H9 (cell line): ENCODE measurements at regions not wholly inside any gene's neighbourhood (a gene's known extent, or its start where the extent isn't known, plus 50 kb on each side); places are given as distances from the start of the nearest gene placed in this dataset.
A peak's percentile ranks its signal among the peaks of the same experiment; 100 is the strongest.

Source experiments
- DNase-seq: peaks from one replicate; pipeline ENCODE4 v3.0.0-alpha.2; 2017
- H2AFZ ChIP-seq: one replicate; pipeline ENCODE4 v1.6.1; 2013; ENCODE audit warnings: mild to moderate bottlenecking, low read length, control low read depth, moderate library complexity
- H2AK5ac ChIP-seq: 2 replicates; pipeline ENCODE4 v1.6.1; 2013; ENCODE audit warnings: low read length, control low read depth, mixed read lengths; ENCODE audit not compliant: insufficient read length
- H2BK120ac ChIP-seq: one replicate; pipeline ENCODE4 v1.6.1; 2013; ENCODE audit warnings: low read depth, mild to moderate bottlenecking, low read length, control low read depth, inconsistent platforms; ENCODE audit not compliant: poor library complexity, severe bottlenecking
- H2BK12ac ChIP-seq: 2 replicates; pipeline ENCODE4 v1.6.1; 2013; ENCODE audit warnings: low read length, control low read depth, mixed read lengths, low read depth; ENCODE audit not compliant: insufficient read length
- H2BK15ac ChIP-seq: 2 replicates; pipeline ENCODE4 v1.6.1; 2013; ENCODE audit warnings: low read depth, low read length, control low read depth
- H2BK20ac ChIP-seq: one replicate; pipeline ENCODE4 v1.6.1; 2013; ENCODE audit warnings: low read depth, mild to moderate bottlenecking, low read length, control low read depth, inconsistent platforms; ENCODE audit not compliant: poor library complexity, severe bottlenecking
- H2BK5ac ChIP-seq: 2 replicates; pipeline ENCODE4 v1.6.1; 2013; ENCODE audit warnings: low read length, control low read depth, mixed read lengths; ENCODE audit not compliant: insufficient read length
- H3K14ac ChIP-seq: 2 replicates; pipeline ENCODE4 v1.6.1; 2013; ENCODE audit warnings: low read length, control low read depth; ENCODE audit not compliant: insufficient read depth
- H3K18ac ChIP-seq: 2 replicates; pipeline ENCODE4 v1.6.1; 2013; ENCODE audit warnings: low read depth, mild to moderate bottlenecking, mixed read lengths, low read length, control low read depth; ENCODE audit not compliant: insufficient read length
- H3K23ac ChIP-seq: 2 replicates; pipeline ENCODE4 v1.6.1; 2013; ENCODE audit warnings: low read length, control low read depth, mixed read lengths, low read depth; ENCODE audit not compliant: insufficient read length
- H3K23me2 ChIP-seq: 2 replicates; pipeline ENCODE4 v1.6.1; 2013; ENCODE audit warnings: low read depth, mild to moderate bottlenecking, mixed read lengths, low read length, control low read depth; ENCODE audit not compliant: insufficient read length, poor library complexity, severe bottlenecking
- H3K27ac ChIP-seq: 2 replicates; pipeline ENCODE4 v1.5.1; 2013; ENCODE audit warnings: low read length, control low read depth, mixed read lengths, low read depth; ENCODE audit not compliant: insufficient read length
- H3K27me3 ChIP-seq: 2 replicates; pipeline ENCODE4 v1.6.1; 2013; ENCODE audit warnings: low read length, control low read depth, inconsistent platforms; ENCODE audit not compliant: insufficient read depth
- H3K4ac ChIP-seq: 2 replicates; pipeline ENCODE4 v1.6.1; 2013; ENCODE audit warnings: low read depth, mild to moderate bottlenecking, control low read depth, inconsistent platforms, low read length, moderate library complexity
- H3K4me1 ChIP-seq: 2 replicates; pipeline ENCODE4 v1.6.1; 2013; ENCODE audit warnings: low read length, control low read depth, inconsistent platforms; ENCODE audit not compliant: insufficient read depth
- H3K4me2 ChIP-seq: 2 replicates; pipeline ENCODE4 v1.6.1; 2013; ENCODE audit warnings: low read length, control low read depth, mixed read lengths; ENCODE audit not compliant: insufficient read length, insufficient read depth
- H3K56ac ChIP-seq: 2 replicates; pipeline ENCODE4 v1.6.1; 2013; ENCODE audit warnings: low read depth, mild to moderate bottlenecking, mixed read lengths, low read length, control low read depth; ENCODE audit not compliant: insufficient read length
- H3K79me1 ChIP-seq: 2 replicates; pipeline ENCODE4 v1.6.1; 2013; ENCODE audit warnings: low read depth, mild to moderate bottlenecking, moderate library complexity, low read length, control low read depth, inconsistent platforms; ENCODE audit not compliant: insufficient read depth, poor library complexity, severe bottlenecking
- H3K79me2 ChIP-seq: 2 replicates; pipeline ENCODE4 v1.6.1; 2013; ENCODE audit warnings: low read length, control low read depth, inconsistent platforms; ENCODE audit not compliant: insufficient read depth
- H3K9ac ChIP-seq: 2 replicates; pipeline ENCODE4 v1.6.1; 2013; ENCODE audit warnings: low read length, control low read depth, mixed read lengths; ENCODE audit not compliant: insufficient read length; ENCODE audit errors: extremely low read depth
- H3K9me3 ChIP-seq: one replicate; pipeline ENCODE4 v1.6.1; 2013; ENCODE audit warnings: low read depth, low read length, inconsistent platforms; ENCODE audit not compliant: control insufficient read depth
- H3T11ph ChIP-seq: one replicate; pipeline ENCODE4 v1.6.1; 2013; ENCODE audit warnings: mild to moderate bottlenecking, low read length, control low read depth, inconsistent platforms
- H4K20me1 ChIP-seq: one replicate; pipeline ENCODE4 v1.6.1; 2013; ENCODE audit not compliant: control insufficient read depth, insufficient read length, insufficient read depth
- H4K5ac ChIP-seq: 2 replicates; pipeline ENCODE4 v1.6.1; 2013; ENCODE audit warnings: low read depth, mild to moderate bottlenecking, mixed read lengths, low read length, control low read depth; ENCODE audit not compliant: insufficient read length
- H4K8ac ChIP-seq: replicated peaks from 2 replicates; pipeline ENCODE4 v1.6.1; 2013; ENCODE audit warnings: low read length, control low read depth, mixed read lengths, low read depth; ENCODE audit not compliant: insufficient read length
- H4K91ac ChIP-seq: 2 replicates; pipeline ENCODE4 v1.6.1; 2013; ENCODE audit warnings: low read depth, mild to moderate bottlenecking, moderate library complexity, mixed read lengths, low read length, control low read depth; ENCODE audit not compliant: insufficient read length
- H3K27ac Mint-ChIP-seq, 3 experiments: 2 replicates in 2 of 3; 3 replicates in 1 of 3; pipeline ENCODE4 v1.8.0; 2020 to 2021; ENCODE audit warnings: mixed read lengths in 3 of 3, mild to moderate bottlenecking in 1 of 3, moderate library complexity in 1 of 3
- H3K27me3 Mint-ChIP-seq: 2 replicates; pipeline ENCODE4 v1.8.0; 2021; ENCODE audit warnings: low read depth, mild to moderate bottlenecking, moderate library complexity, mixed read lengths
- H3K36me3 Mint-ChIP-seq, 3 experiments: 2 replicates in 2 of 3; 3 replicates in 1 of 3; pipeline ENCODE4 v1.8.0; 2020 to 2021; ENCODE audit warnings: low read depth in 3 of 3, mixed read lengths in 3 of 3; ENCODE audit not compliant: insufficient read depth in 1 of 3
- H3K4me1 Mint-ChIP-seq, 2 experiments: 2 replicates each; pipeline ENCODE4 v1.8.0; 2020; ENCODE audit warnings: mixed read lengths in 2 of 2
- H3K4me3 Mint-ChIP-seq, 2 experiments: 2 replicates in 1 of 2; 3 replicates in 1 of 2; pipeline ENCODE4 v1.8.0; 2020 to 2021; ENCODE audit warnings: mild to moderate bottlenecking in 2 of 2, mixed read lengths in 2 of 2, moderate library complexity in 1 of 2
- H3K9me3 Mint-ChIP-seq, 2 experiments: 2 replicates in 1 of 2; 3 replicates in 1 of 2; pipeline ENCODE4 v1.8.0; 2020; ENCODE audit warnings: mild to moderate bottlenecking in 2 of 2, mixed read lengths in 2 of 2, moderate library complexity in 1 of 2
- CTCF ChIP-seq: fragments of 200-600 bp; sonication (generic); conservative IDR thresholded peaks from 3 replicates; pipeline ENCODE4 v1.8.0; 2021; ENCODE audit warnings: antibody characterized with exemption, mild to moderate bottlenecking
- WGBS: extraction: QIAGEN DNeasy Blood & Tissue Kit; methylation state at CpG from one replicate; pipeline ENCODE4 v1.1.7; 2013; ENCODE audit warnings: missing lambda C conversion rate, low lambda C conversion rate, mixed read lengths; ENCODE audit not compliant: insufficient read length; ENCODE audit errors: extremely low coverage; 5-methylcytosine and 5-hydroxymethylcytosine counted together

DNA sequence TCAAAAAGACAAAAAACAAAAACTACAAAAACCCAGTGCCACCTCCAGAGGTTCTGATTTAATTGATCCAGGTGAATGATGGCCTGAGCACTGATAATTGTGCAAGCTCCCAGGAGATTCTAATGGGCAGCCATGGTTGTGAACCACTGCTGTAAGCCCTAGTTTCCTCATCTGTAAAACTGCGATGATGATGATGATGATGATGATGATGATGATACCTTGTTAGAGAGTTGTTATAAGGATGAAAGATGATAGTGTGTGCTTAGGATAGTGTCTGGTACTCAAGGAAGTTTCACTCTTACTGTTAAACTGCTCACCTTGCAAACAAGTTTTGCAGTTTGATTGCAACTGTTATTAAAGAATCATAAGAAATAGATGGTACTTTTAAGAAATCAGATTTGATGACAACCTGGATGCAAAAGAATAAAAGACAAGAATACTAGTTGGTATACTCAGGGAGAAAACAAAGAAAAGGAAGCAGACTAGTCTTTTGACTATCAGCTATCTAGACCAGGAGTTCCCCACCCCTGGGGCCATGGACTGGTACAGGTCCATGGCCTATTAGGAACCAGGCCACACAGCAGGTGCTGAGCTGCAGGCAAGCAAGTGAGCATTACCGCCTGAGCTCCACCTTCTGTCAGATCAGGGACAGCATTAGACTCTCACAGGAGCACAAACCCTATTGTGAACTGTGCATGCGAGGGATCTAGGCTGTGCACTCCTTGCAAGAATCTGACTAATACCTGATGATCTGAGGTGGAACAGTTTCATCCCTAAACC is 98.0 kb downstream of the OR2K2 start:
- H3K27ac ChIP-seq, result no peak overlapping the region

More for the DNA sequence above, 98.0 kb downstream of the OR2K2 start:
- H2AK5ac ChIP-seq, result no peak overlapping the region
- H2BK120ac ChIP-seq, result no peak overlapping the region
- H3K4me1 Mint-ChIP-seq, result peaks cover 19 to 24% of the 10 kb centered on the region in 2 experiments
- no peaks in the 10 kb centered on the region for H3K27me3 Mint-ChIP-seq
- no peaks in the 10 kb centered on the region for H4K20me1 ChIP-seq
- no CpG with 5 or more reads among the region's 3 CpGs for WGBS
- H3K4me2 ChIP-seq, result no peak overlapping the region
- H3K4me3 Mint-ChIP-seq, result no peak overlapping the region
- H3K36me3 Mint-ChIP-seq, result no peaks in the 10 kb centered on the region
- H2BK5ac ChIP-seq, result no peak overlapping the region
- H3K79me1 ChIP-seq, result no peaks in the 10 kb centered on the region
- H2BK12ac ChIP-seq, result no peak overlapping the region
- no peak overlapping the region for H3T11ph ChIP-seq
- no peak overlapping the region for H3K4ac ChIP-seq
- H3K27ac Mint-ChIP-seq, result peak overlapping the region in 2 of 3 experiments; percentile 67 to 99; a peak in 3 of 7 replicates
- H4K8ac ChIP-seq, result no peak overlapping the region
- no peak overlapping the region for H3K14ac ChIP-seq
- H3K4me1 ChIP-seq, result peaks cover 8% of the 10 kb centered on the region; the same call in 1 of the 2 replicates
- H3K79me2 ChIP-seq, result no peaks in the 10 kb centered on the region
- H3K23ac ChIP-seq, result no peak overlapping the region
- H3K9me3 ChIP-seq, result no peaks in the 10 kb centered on the region
- no peak overlapping the region for H3K56ac ChIP-seq
- H3K9ac ChIP-seq, result no peak overlapping the region
- H2BK20ac ChIP-seq, result no peak overlapping the region
- no peak for DNase-seq
- H3K18ac ChIP-seq, result no peak overlapping the region
- H4K91ac ChIP-seq, result no peak overlapping the region
- no peaks in the 10 kb centered on the region for H3K23me2 ChIP-seq
- TF ChIP-seq CTCF, result no peak
- no peaks in the 10 kb centered on the region for H3K9me3 Mint-ChIP-seq
- H2BK15ac ChIP-seq, result no peak overlapping the region
- no peaks in the 10 kb centered on the region for H3K27me3 ChIP-seq
- H4K5ac ChIP-seq, result no peak overlapping the region
- no peak overlapping the region for H2AFZ ChIP-seq
